HG02571 (cell line): ENCODE measurements at regions not wholly inside any gene's neighbourhood (a gene's known extent, or its start where the extent isn't known, plus 50 kb on each side); places are given as distances from the start of the nearest gene placed in this dataset.

ENCODE experiments used
- ATAC-seq: cut with Tn5 transposase; IDR thresholded peaks from one replicate; pipeline ENCODE4 v1.9.1; 2021; ENCODE audit warnings: mild to moderate bottlenecking, moderate library complexity; ENCODE audit not compliant: unreplicated experiment

GRCh38 chr6:148265054-148265453 lies 77.6 kb upstream of the SASH1 start:
- no peak for ATAC-seq

- ATAC-seq: no peak
Measured at GRCh38 chr6:148269386-148269785, 73.3 kb upstream of the SASH1 start.

- no peak for ATAC-seq
Measured at GRCh38 chr6:148271711-148272439, 70.8 kb upstream of the SASH1 start.

GRCh38 chr6:148272597-148272996 lies 70.0 kb upstream of the SASH1 start:
- no peak for ATAC-seq

GRCh38 chr6:148273962-148274752 lies 68.5 kb upstream of the SASH1 start:
- ATAC-seq: no peak

- no peak for ATAC-seq
Measured at GRCh38 chr6:148274809-148275208, 67.8 kb upstream of the SASH1 start.

- ATAC-seq: no peak
Measured at GRCh38 chr6:148285205-148285604, 57.4 kb upstream of the SASH1 start.

- ATAC-seq: no peak
Measured at GRCh38 chr6:148286563-148286962, 56.1 kb upstream of the SASH1 start.

- ATAC-seq: no peak
Measured at GRCh38 chr6:148287623-148288333, 54.9 kb upstream of the SASH1 start.

- ATAC-seq: no peak
Measured at GRCh38 chr6:148288541-148288940, 54.1 kb upstream of the SASH1 start.

- no peak for ATAC-seq
Measured at GRCh38 chr6:148289153-148289552, 53.5 kb upstream of the SASH1 start.

- no peak for ATAC-seq
Measured at GRCh38 chr6:148291876-148292275, 50.8 kb upstream of the SASH1 start.
